H1 (cell line): ENCODE measurements at regions not wholly inside any gene's neighbourhood (a gene's known extent, or its start where the extent isn't known, plus 50 kb on each side); places are given as distances from the start of the nearest gene placed in this dataset.

ENCODE experiments used
- CTCF ChIA-PET: fragments of 300-600 bp; sonication (Branson Sonifier 250); formaldehyde crosslinking; loops from one replicate; lab custom pipeline; 2021; ENCODE audit not compliant: partially characterized antibody; lab: Charles Lee
- POLR2A ChIA-PET: fragments of 300-600 bp; sonication (Branson Sonifier 250); formaldehyde crosslinking; loops from one replicate; lab custom pipeline; 2021; ENCODE audit warnings: inconsistent platforms; ENCODE audit not compliant: partially characterized antibody; lab: Charles Lee
- DNase-seq, 2 experiments: peaks; one replicate each; pipeline versions ENCODE4 v3.0.0 to v3.0.0-alpha.2; 2010 to 2022; ENCODE audit warnings: low spot score in 2 of 2, low read depth in 1 of 2, mixed read lengths in 1 of 2
- FAIRE-seq: peaks from 2 replicates; lab custom pipeline; 2011; peaks lifted over from hg19 to GRCh38; lab: Jason Lieb, UNC
- H2AFZ ChIP-seq: 2 replicates; pipeline ENCODE4 v1.8.1; 2012; ENCODE audit warnings: low read length, inconsistent platforms
- H2AK5ac ChIP-seq: 2 replicates; pipeline ENCODE4 v1.6.1; 2013; ENCODE audit warnings: low read depth, low read length
- H2BK120ac ChIP-seq: replicated peaks from 2 replicates; pipeline ENCODE3; 2013; ENCODE audit warnings: low read depth, low read length, inconsistent platforms
- H2BK12ac ChIP-seq: 2 replicates; pipeline ENCODE4 v1.6.1; 2013; ENCODE audit warnings: low read depth, low read length
- H2BK15ac ChIP-seq: 2 replicates; pipeline ENCODE4 v1.6.1; 2013; ENCODE audit warnings: low read length
- H2BK20ac ChIP-seq: 2 replicates; pipeline ENCODE4 v1.6.1; 2013; ENCODE audit warnings: low read length
- H2BK5ac ChIP-seq: 2 replicates; pipeline ENCODE4 v1.6.1; 2013; ENCODE audit warnings: low read depth, low read length
- H3K14ac ChIP-seq: 2 replicates; pipeline ENCODE4 v1.6.1; 2013; ENCODE audit warnings: inconsistent platforms; ENCODE audit not compliant: insufficient read length
- H3K18ac ChIP-seq: 2 replicates; pipeline ENCODE4 v1.6.1; 2013; ENCODE audit warnings: low read length; ENCODE audit errors: extremely low read depth
- H3K23ac ChIP-seq: 2 replicates; pipeline ENCODE4 v1.6.1; 2013; ENCODE audit warnings: inconsistent platforms; ENCODE audit not compliant: insufficient read length
- H3K23me2 ChIP-seq: 2 replicates; pipeline ENCODE4 v1.6.1; 2013; ENCODE audit warnings: low read depth, low read length
- H3K27ac ChIP-seq: 2 replicates; pipeline ENCODE4 v1.6.1; 2011; ENCODE audit warnings: low read depth, low read length, inconsistent platforms
- H3K27me3 ChIP-seq, 4 experiments: replicated peaks in 1 of 4; 1 replicate in 1 of 4; 2 replicates in 3 of 4; pipeline versions ENCODE4 v1.6.1 to v1.8.1; 2011 to 2013; ENCODE audit warnings: low read length in 3 of 4, mild to moderate bottlenecking in 3 of 4, inconsistent platforms in 2 of 4, mixed read lengths in 2 of 4, moderate library complexity in 1 of 4; ENCODE audit not compliant: control insufficient read depth in 3 of 4, insufficient read depth in 3 of 4; ENCODE audit errors: extremely low read depth in 1 of 4
- H3K36me3 ChIP-seq, 4 experiments: 2 replicates each; pipeline versions ENCODE4 v1.6.1 to v1.8.1; 2011 to 2013; ENCODE audit warnings: mild to moderate bottlenecking in 4 of 4, low read length in 3 of 4, moderate library complexity in 2 of 4, control low read depth in 1 of 4, inconsistent platforms in 1 of 4; ENCODE audit not compliant: insufficient read depth in 4 of 4, control insufficient read depth in 2 of 4
- H3K4ac ChIP-seq: replicated peaks from 2 replicates; pipeline ENCODE3; 2013; ENCODE audit warnings: low read length, low read depth, mixed read lengths, inconsistent platforms; ENCODE audit not compliant: insufficient read length
- H3K4me1 ChIP-seq, 4 experiments: replicated peaks in 1 of 4; 1 replicate in 1 of 4; 2 replicates in 3 of 4; pipeline versions ENCODE4 v1.6.1 to v1.8.1; 2011 to 2013; ENCODE audit warnings: low read length in 3 of 4, inconsistent platforms in 2 of 4, mixed read lengths in 1 of 4; ENCODE audit not compliant: insufficient read depth in 4 of 4, control insufficient read depth in 3 of 4
- H3K4me2 ChIP-seq, 2 experiments: 2 replicates each; pipeline versions ENCODE4 v1.6.1 to v1.8.1; 2011 to 2013; ENCODE audit warnings: low read depth in 2 of 2, low read length in 2 of 2, control low read depth in 1 of 2, inconsistent platforms in 1 of 2, mild to moderate bottlenecking in 1 of 2; ENCODE audit not compliant: insufficient read depth in 1 of 2
- H3K4me3 ChIP-seq, 4 experiments: fragments of 200-600, 300-600 bp in 1 of 4; sonication (generic), shearing (Covaris generic), sonication (Bioruptor Twin) in 1 of 4; 2 replicates each; pipeline versions ENCODE4 v1.5.1 to v1.8.1; 2011 to 2016; ENCODE audit warnings: low read length in 4 of 4, low read depth in 3 of 4, control low read depth in 2 of 4, inconsistent platforms in 2 of 4, mild to moderate bottlenecking in 2 of 4, mixed read lengths in 1 of 4, moderate library complexity in 1 of 4; ENCODE audit not compliant: insufficient read depth in 2 of 4; ENCODE audit errors: extremely low read depth in 1 of 4
- H3K56ac ChIP-seq: replicated peaks from 2 replicates; pipeline ENCODE3; 2013; ENCODE audit warnings: low read depth, mild to moderate bottlenecking, mixed read lengths, low read length, inconsistent platforms; ENCODE audit not compliant: insufficient read length
- H3K79me1 ChIP-seq: 2 replicates; pipeline ENCODE4 v1.6.1; 2013; ENCODE audit warnings: low read depth, low read length, control low read depth
- H3K79me2 ChIP-seq, 2 experiments: 2 replicates each; pipeline versions ENCODE4 v1.6.1 to v1.8.1; 2012 to 2013; ENCODE audit warnings: low read length in 2 of 2, mild to moderate bottlenecking in 2 of 2, inconsistent platforms in 1 of 2; ENCODE audit not compliant: insufficient read depth in 2 of 2, control insufficient read depth in 1 of 2
- H3K9ac ChIP-seq, 4 experiments: replicated peaks in 1 of 4; 1 replicate in 1 of 4; 2 replicates in 3 of 4; pipeline versions ENCODE4 v1.6.1 to v1.8.1; 2011 to 2013; ENCODE audit warnings: low read depth in 3 of 4, low read length in 3 of 4, control low read depth in 2 of 4, mild to moderate bottlenecking in 2 of 4, moderate library complexity in 2 of 4, inconsistent platforms in 1 of 4; ENCODE audit errors: extremely low read depth in 1 of 4
- H3K9me3 ChIP-seq, 2 experiments: 2 replicates each; pipeline versions ENCODE4 v1.6.1 to v1.8.1; 2012 to 2013; ENCODE audit warnings: mild to moderate bottlenecking in 2 of 2, moderate library complexity in 2 of 2, control low read depth in 1 of 2, inconsistent platforms in 1 of 2, low read depth in 1 of 2, low read length in 1 of 2, mixed read lengths in 1 of 2; ENCODE audit not compliant: insufficient read depth in 2 of 2
- H4K20me1 ChIP-seq, 2 experiments: replicated peaks in 1 of 2; 2 replicates each; pipeline versions ENCODE3 to v1.8.1; 2011 to 2013; ENCODE audit warnings: inconsistent platforms in 2 of 2, low read length in 2 of 2, mild to moderate bottlenecking in 1 of 2; ENCODE audit not compliant: insufficient read depth in 2 of 2, control insufficient read depth in 1 of 2
- H4K5ac ChIP-seq: 2 replicates; pipeline ENCODE4 v1.6.1; 2013; ENCODE audit warnings: low read length, low read depth, mixed read lengths, inconsistent platforms; ENCODE audit not compliant: insufficient read length
- H4K8ac ChIP-seq: 2 replicates; pipeline ENCODE4 v1.8.0; 2013; ENCODE audit warnings: mild to moderate bottlenecking, moderate library complexity, low read length, inconsistent platforms; ENCODE audit not compliant: insufficient read depth; ENCODE audit errors: extremely low read depth
- H4K91ac ChIP-seq: replicated peaks from 2 replicates; pipeline ENCODE3; 2013; ENCODE audit warnings: low read length, mixed read lengths, inconsistent platforms; ENCODE audit not compliant: insufficient read length
- CHD7 ChIP-seq: fragments of 300-600 bp; sonication (generic); IDR thresholded peaks from 2 replicates; pipeline ENCODE4 v1.7.1; 2012; ENCODE audit warnings: low read length, moderate library complexity, mild to moderate bottlenecking, inconsistent platforms; ENCODE audit not compliant: insufficient replicate concordance
- WGBS, 2 experiments: shearing (Covaris generic) in 1 of 2; methylation state at CpG; one replicate each; pipeline versions ENCODE4 v1.1.6 to v1.1.7; 2013 to 2015; ENCODE audit warnings: low lambda C conversion rate in 2 of 2, mixed read lengths in 2 of 2, inconsistent platforms in 1 of 2, low coverage in 1 of 2, missing lambda C conversion rate in 1 of 2; ENCODE audit not compliant: insufficient replicate concordance in 2 of 2, insufficient coverage in 1 of 2, insufficient read length in 1 of 2; ENCODE audit errors: extremely low coverage in 1 of 2, missing lambda C conversion rate in 1 of 2; 5-methylcytosine and 5-hydroxymethylcytosine counted together

- no peak overlapping the region for H3K27ac ChIP-seq
- no peak overlapping the region for H3K18ac ChIP-seq
- DNase-seq (no peak), FAIRE-seq (no peak)
- H4K5ac ChIP-seq = no peak overlapping the region
- no peaks in the 10 kb centered on the region for H3K4me1 ChIP-seq
- no peak overlapping the region for H3K4me3 ChIP-seq
- no peak overlapping the region for H2BK20ac ChIP-seq
- ChIA-PET CTCF (no interaction called here), POLR2A (no interaction called here)
- no peaks in the 10 kb centered on the region for H3K79me1 ChIP-seq
- H3K36me3 ChIP-seq = no peaks in the 10 kb centered on the region
- 92% methylated on average over 4 of the region's 4 CpGs; no CpG with 5 or more reads in 1 of the 2 experiments for WGBS, 2 experiments
- H2BK15ac ChIP-seq = no peak overlapping the region
- H3K9me3 ChIP-seq = no peaks in the 10 kb centered on the region
- H3K14ac ChIP-seq = no peak overlapping the region
- H2BK12ac ChIP-seq = no peak overlapping the region
- H3K56ac ChIP-seq = no peak overlapping the region
- no peak overlapping the region for H3K23ac ChIP-seq
- H4K8ac ChIP-seq = no peak overlapping the region
- H4K20me1 ChIP-seq = no peaks in the 10 kb centered on the region
- no peak overlapping the region for H2BK5ac ChIP-seq
- no peak overlapping the region for H3K4ac ChIP-seq
- H2AK5ac ChIP-seq = no peak overlapping the region
- H3K79me2 ChIP-seq = no peaks in the 10 kb centered on the region
- H2BK120ac ChIP-seq = no peak overlapping the region
- no peak overlapping the region for H3K4me2 ChIP-seq
- H3K27me3 ChIP-seq = no peaks in the 10 kb centered on the region
- H2AFZ ChIP-seq = no peak overlapping the region
- no peak overlapping the region for H3K9ac ChIP-seq
- H3K23me2 ChIP-seq = no peaks in the 10 kb centered on the region
- H4K91ac ChIP-seq = no peak overlapping the region
- TF ChIP-seq CHD7 = no peak
Measured at GRCh38 chr5:126199467-126199866, 223.7 kb upstream of the GRAMD2B start.
